ENCODE measurements at regions not wholly inside any gene's neighbourhood (a gene's known extent, or its start where the extent isn't known, plus 50 kb on each side); places are given as distances from the start of the nearest gene placed in this dataset.

GRCh38 chr2:125642032-125642431 lies 1013.9 kb upstream of the GYPC start:
- TF ChIP-seq CTCF (IDR thresholded peaks at IDR 0.05) (no peak), EZH2 (IDR thresholded peaks at IDR 0.05; ENCODE audit: borderline replicate concordance, insufficient read depth, low read depth, low read length, poor library complexity, severe bottlenecking) (no peak)
